SK-N-SH treated with all-trans-retinoic acid at 6 μM for 48 hours (cell line): ENCODE measurements at regions not wholly inside any gene's neighbourhood (a gene's known extent, or its start where the extent isn't known, plus 50 kb on each side); places are given as distances from the start of the nearest gene placed in this dataset.

ENCODE experiments used
- ATAC-seq: fragments of 200-7000 bp; cut with Tn5 transposase; 3 replicates; pipeline ENCODE4 v1.9.1; 2020; ENCODE audit warnings: mild to moderate bottlenecking, moderate library complexity
- ARNTL ChIP-seq: fragments of 450-650 bp; formaldehyde crosslinking; IDR thresholded peaks from 2 replicates; pipeline ENCODE4 v1.5.0; 2020; ENCODE audit warnings: low read depth, mild to moderate bottlenecking, moderate library complexity, borderline replicate concordance
- BACH2 ChIP-seq: fragments of 250-450 bp; sonication (Bioruptor Pico); IDR thresholded peaks from 2 replicates; pipeline ENCODE4 v1.9.0; 2021; ENCODE audit warnings: mild to moderate bottlenecking, borderline replicate concordance
- CREB5 ChIP-seq: fragments of 250-450 bp; sonication (Bioruptor Pico); IDR thresholded peaks from 2 replicates; pipeline ENCODE4 v1.5.1; 2020; ENCODE audit warnings: low read depth, mild to moderate bottlenecking, moderate library complexity
- CSDC2 ChIP-seq: fragments of 250-450 bp; sonication (Bioruptor Pico); IDR thresholded peaks from 2 replicates; pipeline ENCODE4 v1.5.0; 2020; ENCODE audit warnings: mild to moderate bottlenecking, moderate library complexity
- ESRRG ChIP-seq: fragments of 250-450 bp; sonication (Bioruptor Pico); IDR thresholded peaks from 2 replicates; pipeline ENCODE4 v1.6.1; 2021; ENCODE audit warnings: mild to moderate bottlenecking
- GLIS3 ChIP-seq: fragments of 250-450 bp; sonication (Bioruptor Pico); IDR thresholded peaks from 2 replicates; pipeline ENCODE4 v1.5.0; 2020; ENCODE audit warnings: mild to moderate bottlenecking, moderate library complexity
- ISL1 ChIP-seq: fragments of 250-450 bp; sonication (Bioruptor Pico); IDR thresholded peaks from 2 replicates; pipeline ENCODE4 v2.1.2; 2022; ENCODE audit warnings: mild to moderate bottlenecking, moderate library complexity
- OSR1 ChIP-seq: fragments of 250-450 bp; sonication (Bioruptor Pico); IDR thresholded peaks from 2 replicates; pipeline ENCODE4 v1.8.0; 2022; ENCODE audit warnings: moderate library complexity, mild to moderate bottlenecking, inconsistent platforms
- PATZ1 ChIP-seq: fragments of 250-450 bp; sonication (Bioruptor Pico); IDR thresholded peaks from 2 replicates; pipeline ENCODE4 v1.8.0; 2020; ENCODE audit warnings: mild to moderate bottlenecking, moderate library complexity, borderline replicate concordance
- POU6F1 ChIP-seq: fragments of 250-450 bp; sonication (Bioruptor Pico); IDR thresholded peaks from 2 replicates; pipeline ENCODE4 v1.8.0; 2021; ENCODE audit warnings: low read depth, mild to moderate bottlenecking, moderate library complexity, borderline replicate concordance
- RARB ChIP-seq: fragments of 250-450 bp; sonication (Bioruptor Pico); IDR thresholded peaks from 2 replicates; pipeline ENCODE4 v1.8.0; 2021; ENCODE audit warnings: mild to moderate bottlenecking, moderate library complexity
- SNAI2 ChIP-seq: fragments of 250-450 bp; sonication (Bioruptor Pico); IDR thresholded peaks from 2 replicates; pipeline ENCODE4 v1.5.0; 2020; ENCODE audit warnings: mild to moderate bottlenecking, moderate library complexity
- TCF4 ChIP-seq: fragments of 250-450 bp; sonication (Bioruptor Pico); IDR thresholded peaks from 2 replicates; pipeline ENCODE4 v1.8.0; 2021; ENCODE audit warnings: mild to moderate bottlenecking, moderate library complexity, borderline replicate concordance
- TOX ChIP-seq: fragments of 250-450 bp; sonication (Bioruptor Pico); IDR thresholded peaks from 2 replicates; pipeline ENCODE4 v1.8.0; 2021; ENCODE audit warnings: mild to moderate bottlenecking, moderate library complexity, borderline replicate concordance
- TSHZ2 ChIP-seq: fragments of 250-450 bp; sonication (Bioruptor Pico); IDR thresholded peaks from 2 replicates; pipeline ENCODE4 v1.5.0; 2020; ENCODE audit warnings: mild to moderate bottlenecking, moderate library complexity
- ZFP3 ChIP-seq: fragments of 250-450 bp; sonication (Bioruptor Pico); IDR thresholded peaks from 2 replicates; pipeline ENCODE4 v1.5.0; 2020; ENCODE audit warnings: mild to moderate bottlenecking, moderate library complexity
- ZFP30 ChIP-seq: fragments of 450-650 bp; formaldehyde crosslinking; IDR thresholded peaks from 2 replicates; pipeline ENCODE4 v1.5.0; 2022; ENCODE audit warnings: mild to moderate bottlenecking, moderate library complexity
- ZNF565 ChIP-seq: fragments of 450-650 bp; formaldehyde crosslinking; conservative IDR thresholded peaks from 2 replicates; pipeline ENCODE4 v1.5.0; 2020; ENCODE audit warnings: low read depth, mild to moderate bottlenecking, moderate library complexity
- ZNF70 ChIP-seq: fragments of 450-650 bp; formaldehyde crosslinking; IDR thresholded peaks from 2 replicates; pipeline ENCODE4 v1.5.0; 2020; ENCODE audit warnings: mild to moderate bottlenecking, moderate library complexity
- ZNF8 ChIP-seq: fragments of 450-650 bp; formaldehyde crosslinking; IDR thresholded peaks from 2 replicates; pipeline ENCODE4 v1.5.0; 2020; ENCODE audit warnings: mild to moderate bottlenecking, moderate library complexity

GRCh38 chr17:5902181-5903140 is 167.7 kb upstream of the WSCD1 start:
- no peak for TF ChIP-seq SNAI2 (CRISPR knock-in tag)
- TF ChIP-seq OSR1 (CRISPR knock-in tag) = no peak
- no peak for TF ChIP-seq CSDC2
- TF ChIP-seq ZNF70 (CRISPR knock-in tag) = no peak
- TF ChIP-seq ZNF565 (CRISPR knock-in tag) = no peak
- TF ChIP-seq BACH2 = no peak
- no peak for TF ChIP-seq ZNF8 (CRISPR knock-in tag)
- TF ChIP-seq TOX = no peak
- ATAC-seq = no peak

- no peak for ATAC-seq
- TF ChIP-seq TSHZ2 (CRISPR knock-in tag) (no peak), RARB (no peak), POU6F1 (CRISPR knock-in tag) (no peak), CREB5 (CRISPR knock-in tag) (no peak), ESRRG (CRISPR knock-in tag) (no peak), ISL1 (CRISPR knock-in tag) (no peak), GLIS3 (CRISPR knock-in tag) (no peak), ZFP3 (no peak), PATZ1 (no peak), CSDC2 (no peak), ARNTL (no peak), BACH2 (no peak), ZNF565 (CRISPR knock-in tag) (no peak), ZFP30 (no peak), OSR1 (CRISPR knock-in tag) (no peak), TCF4 (CRISPR knock-in tag) (no peak)
These were observed 158.3 kb upstream of the WSCD1 start for GRCh38 chr17:5911919-5912318.

GRCh38 chr17:5913032-5913531 is 157.1 kb upstream of the WSCD1 start:
- no peak for ATAC-seq
- TF ChIP-seq BACH2 (no peak), POU6F1 (CRISPR knock-in tag) (no peak)
